ENCODE measurements at regions not wholly inside any gene's neighbourhood (a gene's known extent, or its start where the extent isn't known, plus 50 kb on each side); places are given as distances from the start of the nearest gene placed in this dataset.

- no peak for DNase-seq (ENCODE audit: low read depth)
Observed at GRCh38 chr12:4969405-4969804, 59.7 kb downstream of the KCNA1 start.

- DNase-seq (ENCODE audit: low read depth) = no peak
Observed at GRCh38 chr12:4974217-4974616, 64.5 kb downstream of the KCNA1 start.

- no peak for DNase-seq (ENCODE audit: low read depth)
Observed at GRCh38 chr12:4975574-4975973, 65.9 kb downstream of the KCNA1 start.

GRCh38 chr12:4977102-4977501 lies 66.6 kb upstream of the KCNA5 start:
- DNase-seq (ENCODE audit: low read depth) = no peak

GRCh38 chr12:4978737-4979136 lies 64.9 kb upstream of the KCNA5 start:
- peak; percentile 33 for DNase-seq (ENCODE audit: low read depth)

GRCh38 chr12:4979737-4980136 lies 63.9 kb upstream of the KCNA5 start:
- DNase-seq (ENCODE audit: low read depth) = no peak

GRCh38 chr12:4984344-4984743 lies 59.3 kb upstream of the KCNA5 start:
- DNase-seq (ENCODE audit: low read depth) = peak; percentile 24

GRCh38 chr12:4984971-4985370 lies 58.7 kb upstream of the KCNA5 start:
- DNase-seq (ENCODE audit: low read depth) = no peak

- no peak for DNase-seq (ENCODE audit: low read depth)
Observed at GRCh38 chr12:4985820-4986219, 57.9 kb upstream of the KCNA5 start.

GRCh38 chr12:4987076-4988046 lies 56.3 kb upstream of the KCNA5 start:
- no peak for DNase-seq (ENCODE audit: low read depth)

- DNase-seq (ENCODE audit: low read depth) = no peak
Observed at GRCh38 chr12:4991373-4991772, 52.3 kb upstream of the KCNA5 start.

GRCh38 chr12:4991801-4992200 lies 51.9 kb upstream of the KCNA5 start:
- no peak for DNase-seq (ENCODE audit: low read depth)

- DNase-seq (ENCODE audit: low read depth) = no peak
Observed at GRCh38 chr12:4992871-4993270, 50.8 kb upstream of the KCNA5 start.
